GM19324 (cell line): ENCODE measurements at regions not wholly inside any gene's neighbourhood (a gene's known extent, or its start where the extent isn't known, plus 50 kb on each side); places are given as distances from the start of the nearest gene placed in this dataset.

Source experiments
- ATAC-seq: cut with Tn5 transposase; IDR thresholded peaks from one replicate; pipeline ENCODE4 v1.9.1; 2021; ENCODE audit warnings: mild to moderate bottlenecking, moderate library complexity; ENCODE audit not compliant: unreplicated experiment, low FRiP score

GRCh38 chr6:87869064-87869905, 167.3 kb upstream of the AKIRIN2 start:
- no peak for ATAC-seq

GRCh38 chr6:87860902-87861301, 158.9 kb upstream of the AKIRIN2 start:
- ATAC-seq: no peak

DNA sequence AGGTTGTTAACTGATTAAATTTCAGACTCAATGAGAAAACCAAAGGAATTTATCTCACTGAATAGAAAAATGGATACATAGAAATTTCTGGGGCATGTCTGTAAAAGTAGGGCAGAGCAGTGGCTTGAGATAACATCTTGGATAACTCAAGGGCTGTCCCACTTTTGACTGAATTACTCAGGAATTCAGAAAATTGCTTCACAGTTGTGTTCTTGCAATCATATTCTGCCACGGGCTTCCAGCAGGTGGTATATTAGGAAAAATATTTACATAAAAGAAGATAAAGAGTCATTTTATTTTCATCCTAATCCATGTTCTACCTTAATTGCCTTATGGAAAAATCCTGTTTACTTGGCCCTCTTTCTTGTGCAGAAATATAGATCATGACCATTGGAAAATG, 156.4 kb upstream of the AKIRIN2 start:
- ATAC-seq: no peak

DNA sequence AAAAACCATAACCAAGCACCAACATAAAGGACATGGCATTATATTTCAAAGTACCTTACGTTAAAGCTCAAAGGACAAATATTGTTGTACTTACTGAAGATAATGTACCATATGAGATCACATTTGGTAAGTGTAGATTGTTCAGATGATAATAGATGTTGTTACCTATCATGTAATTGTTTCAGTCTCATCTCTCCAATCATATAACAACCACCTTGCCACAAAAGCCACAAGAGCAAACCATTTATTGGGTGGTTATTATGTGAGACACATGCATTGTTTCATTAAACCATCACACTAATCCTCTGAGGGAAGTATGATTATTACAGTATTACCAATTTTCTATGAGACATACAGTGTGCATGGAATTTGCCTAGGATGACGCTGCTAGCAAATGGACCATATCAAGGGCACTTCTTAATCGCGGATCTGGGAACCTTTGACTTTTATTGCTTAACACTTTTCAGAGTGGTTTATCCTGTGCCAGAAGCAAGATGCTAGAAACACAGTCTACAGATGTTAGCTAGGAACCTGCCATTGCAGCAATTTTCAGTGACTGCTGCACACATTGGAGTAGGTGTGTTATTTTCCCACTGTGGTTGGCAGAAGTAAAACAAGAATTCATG, 149.8 kb upstream of the AKIRIN2 start:
- no peak for ATAC-seq

GRCh38 chr6:87848616-87849015, 146.6 kb upstream of the AKIRIN2 start:
- no peak for ATAC-seq

DNA sequence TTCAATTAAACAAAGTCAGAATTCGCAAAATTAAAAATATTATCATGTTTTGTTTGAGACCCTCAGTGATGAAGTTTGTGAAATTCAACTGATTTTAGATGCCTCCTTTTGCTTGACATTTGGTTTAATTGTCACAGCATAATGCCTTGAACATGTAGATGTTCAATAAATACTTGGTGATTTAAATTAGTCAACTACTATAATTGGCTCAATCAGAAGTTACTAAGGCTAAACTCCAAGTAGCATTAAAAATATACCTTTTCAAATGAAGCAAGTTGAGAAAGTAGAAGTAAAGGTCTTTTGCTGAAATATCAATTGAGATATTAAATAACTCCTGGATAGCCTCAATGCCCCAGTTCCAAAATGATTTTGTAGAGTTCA, 145.8 kb upstream of the AKIRIN2 start:
- no peak for ATAC-seq

DNA sequence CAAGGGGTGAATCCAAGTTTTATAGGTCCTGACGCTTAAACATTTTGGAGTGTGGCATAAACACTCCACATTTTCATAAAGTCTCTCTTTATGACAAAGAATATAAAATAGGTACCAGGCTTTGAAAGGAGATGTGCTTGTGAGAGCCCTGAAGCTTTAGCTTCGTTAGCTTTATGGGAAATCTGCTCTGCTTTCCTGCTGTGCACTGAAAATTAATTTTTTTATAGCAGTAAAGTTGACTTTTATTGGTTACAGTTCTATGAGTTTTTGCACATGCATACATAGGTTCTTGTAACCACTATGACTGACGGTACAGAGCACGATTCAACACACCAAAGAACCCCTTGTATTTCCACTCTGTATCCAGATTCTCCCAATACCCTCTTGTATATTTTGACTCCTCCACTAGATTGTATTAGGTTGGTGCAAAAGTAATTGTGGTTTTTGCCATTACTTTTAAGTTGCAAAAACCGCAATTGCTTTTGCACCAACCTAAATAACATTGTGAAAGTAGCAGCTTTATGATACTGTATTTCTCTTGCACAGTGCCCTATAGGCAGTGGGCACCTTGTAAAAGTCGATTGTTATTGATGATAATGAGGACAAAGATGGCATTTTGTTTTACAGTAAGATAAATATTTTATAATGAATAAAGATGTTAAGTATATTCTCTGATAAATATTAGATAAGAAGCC, 145.2 kb upstream of the AKIRIN2 start:
- no peak for ATAC-seq

GRCh38 chr6:87846434-87846833, 144.4 kb upstream of the AKIRIN2 start:
- no peak for ATAC-seq

DNA sequence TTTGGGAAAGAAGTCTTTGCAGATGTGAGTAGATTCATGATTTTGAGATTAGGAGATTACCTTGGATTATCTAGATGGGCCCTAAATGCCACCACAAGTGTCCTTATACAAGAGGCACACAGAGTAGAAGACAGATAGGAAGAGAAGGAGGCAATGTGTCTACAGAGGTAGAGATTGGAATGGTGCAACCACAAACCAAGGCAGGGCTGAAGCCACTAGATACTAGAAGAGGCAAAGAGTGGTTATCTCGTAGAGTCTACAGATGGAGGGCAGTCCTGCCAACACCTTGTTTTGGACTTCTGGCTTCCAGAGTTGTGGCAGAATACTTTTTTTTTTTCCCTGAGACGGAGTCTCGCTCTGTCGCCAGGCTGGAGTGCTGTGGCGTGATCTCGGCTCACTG, 138.3 kb upstream of the AKIRIN2 start:
- ATAC-seq: no peak

GRCh38 chr6:87837876-87838275, 135.8 kb upstream of the AKIRIN2 start:
- no peak for ATAC-seq

DNA sequence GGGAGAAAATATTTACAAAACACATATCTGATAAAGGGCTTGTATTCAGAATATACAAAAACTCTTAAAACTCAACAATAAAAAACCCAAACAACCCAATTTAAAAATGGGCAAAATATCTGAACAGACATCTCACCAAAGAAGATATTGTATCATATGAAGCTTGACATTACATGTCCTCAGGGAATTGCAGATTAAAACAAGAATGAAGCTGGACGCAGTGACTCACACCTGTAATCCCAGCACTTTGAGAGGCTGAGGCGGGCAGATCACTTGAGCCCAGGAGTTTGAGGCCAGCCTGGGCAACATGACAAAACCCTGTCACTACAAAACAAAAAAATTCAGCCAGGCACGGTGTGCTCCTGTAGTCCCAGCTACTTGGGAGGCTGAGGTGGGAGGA, 135.4 kb upstream of the AKIRIN2 start:
- ATAC-seq: no peak

DNA sequence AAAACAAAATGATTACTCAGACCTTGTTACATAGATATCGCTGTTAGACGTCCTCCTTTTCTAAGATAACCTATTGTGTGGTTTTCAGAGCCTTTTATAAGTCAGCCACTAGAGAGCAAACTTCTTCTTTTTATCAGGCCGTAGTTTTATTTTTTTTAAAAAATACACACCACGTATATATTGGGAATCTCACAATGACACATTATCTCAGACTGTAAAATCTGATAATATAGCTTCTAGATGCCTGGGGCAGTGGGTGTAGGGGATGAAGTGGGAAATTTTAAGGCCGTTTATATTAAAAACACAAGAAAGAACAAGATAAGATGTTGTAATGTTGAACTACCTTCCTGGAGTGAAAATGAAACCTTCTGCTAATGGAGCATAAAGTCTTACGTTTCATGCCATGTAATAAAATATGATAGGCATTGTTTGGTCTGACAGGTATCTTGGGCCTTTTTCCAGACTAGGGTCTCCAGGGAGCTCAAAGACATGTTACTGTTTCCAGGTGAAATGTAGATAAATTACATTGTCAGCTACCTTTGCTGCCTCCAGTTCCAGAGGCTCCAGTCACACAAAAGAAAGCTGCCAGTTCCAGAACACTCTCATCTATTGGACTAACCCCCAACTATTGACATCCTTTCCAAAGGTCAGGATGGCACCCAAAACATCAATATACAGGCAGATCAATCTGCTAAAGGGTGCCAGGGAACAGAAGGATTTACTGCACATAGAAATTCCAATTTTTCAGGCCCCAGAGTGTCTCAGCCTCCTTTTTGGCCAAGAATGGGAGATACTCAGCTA, 130.2 kb upstream of the AKIRIN2 start:
- ATAC-seq: peak; percentile 63

DNA sequence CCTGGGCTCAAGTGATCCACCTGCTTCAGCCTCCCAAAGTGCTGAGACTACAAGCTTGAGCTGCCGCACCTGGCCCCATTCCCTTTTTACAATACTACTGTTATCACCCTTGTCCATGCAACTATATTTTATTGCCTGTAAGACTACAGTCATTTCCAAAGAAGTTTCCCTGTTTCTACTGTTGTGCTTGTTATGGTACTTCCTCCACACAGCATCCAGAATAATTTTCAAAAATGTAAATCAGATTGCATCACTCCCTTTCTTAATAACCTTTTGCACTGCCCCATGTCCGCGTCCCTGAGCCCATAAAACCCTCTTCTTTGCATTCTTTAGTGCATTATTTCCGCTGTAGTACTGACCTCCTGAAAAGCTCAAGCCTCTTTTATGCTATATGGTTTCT, 128.9 kb upstream of the AKIRIN2 start:
- ATAC-seq: no peak

GRCh38 chr6:87829622-87830121, 127.6 kb upstream of the AKIRIN2 start:
- ATAC-seq: no peak

GRCh38 chr6:87828044-87828443, 126.0 kb upstream of the AKIRIN2 start:
- no peak for ATAC-seq

DNA sequence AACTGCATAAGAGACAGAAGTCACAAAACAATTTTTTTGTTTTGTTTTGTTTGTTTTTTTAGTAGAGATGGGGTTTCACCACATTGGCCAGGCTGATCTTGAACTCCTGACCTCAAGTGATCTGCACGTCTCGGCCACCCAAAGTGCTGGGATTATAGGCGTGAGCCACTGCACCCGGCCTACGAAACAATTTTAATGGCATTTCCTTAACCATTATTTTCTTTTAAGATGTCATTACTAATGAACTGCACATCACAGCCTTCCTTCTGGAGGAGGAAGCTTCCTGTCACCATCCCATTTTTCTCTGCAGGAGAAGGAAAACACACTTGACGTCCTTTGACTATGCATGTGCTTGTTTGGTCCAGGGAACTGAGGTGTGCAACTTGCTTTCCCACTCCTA, 125.3 kb upstream of the AKIRIN2 start:
- ATAC-seq: no peak

GRCh38 chr6:87826424-87826823, 124.4 kb upstream of the AKIRIN2 start:
- ATAC-seq: no peak

DNA sequence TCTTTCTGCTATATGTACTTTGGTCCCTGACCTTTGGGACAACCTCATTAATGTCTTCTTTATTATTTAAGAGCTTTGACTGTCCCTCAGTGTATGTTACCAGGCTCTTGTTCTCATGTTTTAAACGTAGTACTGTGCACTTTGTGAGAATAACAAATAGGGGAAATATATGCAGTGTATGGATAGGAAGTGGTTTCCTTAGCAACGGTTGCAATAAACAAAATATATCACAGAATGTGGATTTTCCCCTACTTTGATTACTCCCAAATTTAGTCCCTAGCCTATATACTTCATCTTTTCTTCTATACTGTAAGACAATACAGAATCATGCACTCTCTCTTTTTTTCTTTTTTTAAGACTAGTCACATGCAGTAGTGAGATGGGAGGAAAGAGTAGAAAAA, 123.8 kb upstream of the AKIRIN2 start:
- ATAC-seq: no peak

- ATAC-seq: no peak
Measured at GRCh38 chr6:87824958-87825491, 123.0 kb upstream of the AKIRIN2 start.

GRCh38 chr6:87822011-87822410, 120.0 kb upstream of the AKIRIN2 start:
- ATAC-seq: no peak
